AG04449 (cell line): ENCODE measurements at regions not wholly inside any gene's neighbourhood (a gene's known extent, or its start where the extent isn't known, plus 50 kb on each side); places are given as distances from the start of the nearest gene placed in this dataset.

Experiments
- CTCF ChIA-PET: fragments of 350-600 bp; formaldehyde crosslinking; extraction: SDS; loops from one replicate; lab custom pipeline; 2021; ENCODE audit warnings: antibody characterized with exemption; lab: Yijun Ruan, JAX
- POLR2A ChIA-PET: fragments of 400-600, 350-600 bp; formaldehyde crosslinking; extraction: SDS; loops from one replicate; lab custom pipeline; 2020; ENCODE audit warnings: antibody characterized with exemption, inconsistent platforms; lab: Yijun Ruan, JAX
- DNase-seq: peaks from one replicate; pipeline ENCODE4 v3.0.0-alpha.2; 2010; ENCODE audit warnings: low read depth, low spot score
- H3K4me3 ChIP-seq: 2 replicates; pipeline ENCODE4 v1.5.1; 2011; ENCODE audit warnings: low read depth, mild to moderate bottlenecking, control low read depth, low read length
- CTCF ChIP-seq: IDR thresholded peaks from one replicate; pipeline ENCODE4 v1.5.1; 2011; ENCODE audit warnings: mild to moderate bottlenecking, moderate library complexity, low read length, control low read depth, inconsistent platforms; ENCODE audit not compliant: insufficient read depth; ENCODE audit errors: missing control alignments

- POLR2A ChIA-PET: no interaction called here
- DNase-seq: no peak
- H3K4me3 ChIP-seq: no peak overlapping the region
- no peak for TF ChIP-seq CTCF
- CTCF ChIA-PET: interaction anchor here (0.6 to 5.4 kb wide), 28 partner anchors 9 to 861 kb away, joined by 3 to 140 read pairs (median 5); no protein-coding TSS in a partner anchor
These were observed 476.4 kb downstream of the UQCRFS1 start for GRCh38 chr19:28736528-28736927.

- no peak overlapping the region for H3K4me3 ChIP-seq
- no peak for TF ChIP-seq CTCF
- ChIA-PET CTCF (no interaction called here), POLR2A (no interaction called here)
- DNase-seq: no peak
These were observed 481.4 kb downstream of the UQCRFS1 start for GRCh38 chr19:28731577-28731976.

- no peak overlapping the region for H3K4me3 ChIP-seq
- no peak for TF ChIP-seq CTCF
- ChIA-PET POLR2A (no interaction called here), CTCF (no interaction called here)
- DNase-seq: no peak
These were observed 482.0 kb downstream of the UQCRFS1 start for GRCh38 chr19:28730791-28731512.

GRCh38 chr19:28727480-28728159, 485.3 kb downstream of the UQCRFS1 start:
- ChIA-PET CTCF (interaction anchor here (1.0 to 1.7 kb wide), 4 partner anchors 9 to 536 kb away, joined by 3 to 6 read pairs (median 5); no protein-coding TSS in a partner anchor), POLR2A (no interaction called here)
- DNase-seq: no peak
- TF ChIP-seq CTCF: peak; percentile 55
- H3K4me3 ChIP-seq: peak overlapping the region; percentile 50

GRCh38 chr19:28726533-28727479, 486.1 kb downstream of the UQCRFS1 start:
- DNase-seq: no peak
- CTCF ChIA-PET: interaction anchor here (1.0 to 1.7 kb wide), 4 partner anchors 10 to 17 kb away, joined by 3 to 6 read pairs (median 5); no protein-coding TSS in a partner anchor
- no peak for TF ChIP-seq CTCF
- POLR2A ChIA-PET: no interaction called here
- peak overlapping the region; percentile 50 for H3K4me3 ChIP-seq
